Muscle layer of colon (tissue), 2 donors: ENCODE measurements at regions not wholly inside any gene's neighbourhood (a gene's known extent, or its start where the extent isn't known, plus 50 kb on each side); places are given as distances from the start of the nearest gene placed in this dataset.

Experiments used
- H3K27ac ChIP-seq: one replicate; pipeline ENCODE4 v1.7.0; 2013; ENCODE audit warnings: low read depth, mild to moderate bottlenecking, low read length, moderate library complexity
- H3K27me3 ChIP-seq, 2 donors: one replicate each; pipeline ENCODE4 v1.7.0; 2013; ENCODE audit warnings: low read length in 2 of 2, mild to moderate bottlenecking in 2 of 2; ENCODE audit not compliant: insufficient read depth in 2 of 2, control insufficient read depth in 1 of 2
- H3K36me3 ChIP-seq: one replicate; pipeline ENCODE4 v1.7.0; 2013; ENCODE audit warnings: mild to moderate bottlenecking, low read length; ENCODE audit not compliant: insufficient read depth
- H3K4me1 ChIP-seq: one replicate; pipeline ENCODE4 v1.7.0; 2013; ENCODE audit warnings: mild to moderate bottlenecking, low read length; ENCODE audit not compliant: insufficient read depth
- H3K4me3 ChIP-seq, 2 donors: one replicate each; pipeline ENCODE4 v1.7.0; 2013; ENCODE audit warnings: low read length in 2 of 2, low read depth in 1 of 2, mild to moderate bottlenecking in 1 of 2, moderate library complexity in 1 of 2
- H3K9ac ChIP-seq: one replicate; pipeline ENCODE4 v1.7.0; 2013; ENCODE audit warnings: low read length
- H3K9me3 ChIP-seq: one replicate; pipeline ENCODE4 v1.7.0; 2013; ENCODE audit warnings: mild to moderate bottlenecking, low read length
- donor health status: abdominal sarcoma.
- donor health status: Adenocarcinoma of cecum.

DNA sequence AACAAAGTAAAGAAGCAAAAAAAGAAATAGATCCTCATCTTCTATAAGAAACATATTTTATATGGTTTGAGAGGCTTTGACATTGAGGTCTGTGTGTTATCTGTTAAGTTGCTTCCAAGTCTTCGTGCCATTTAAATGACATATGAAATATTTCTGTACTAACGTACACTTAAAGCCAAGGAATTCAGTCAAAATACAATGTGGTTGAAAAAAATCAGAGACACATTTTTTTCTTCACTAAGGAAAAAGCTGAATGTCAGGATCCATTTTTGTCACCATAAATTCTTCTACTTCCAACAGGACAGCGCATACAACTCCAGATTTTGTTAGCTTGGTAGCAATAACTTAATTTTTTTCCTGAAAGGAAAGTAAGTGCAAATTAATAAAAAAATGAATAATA, 168.5 kb downstream of the FAT4 start:
- H3K9ac ChIP-seq, result no peak overlapping the region
- H3K4me3 ChIP-seq, result no peak overlapping the region
- no peak overlapping the region for H3K27ac ChIP-seq
- peaks cover 24% of the 10 kb centered on the region for H3K36me3 ChIP-seq
- H3K9me3 ChIP-seq, result no peaks in the 10 kb centered on the region
- no peaks in the 10 kb centered on the region for H3K27me3 ChIP-seq
- H3K4me1 ChIP-seq, result no peaks in the 10 kb centered on the region

- Histone ChIP-seq H3K4me3 (no peak overlapping the region), H3K9me3 (no peaks in the 10 kb centered on the region), H3K27ac (no peak overlapping the region), H3K9ac (no peak overlapping the region), H3K27me3 (no peaks in the 10 kb centered on the region), H3K36me3 (peaks cover 22% of the 10 kb centered on the region), H3K4me1 (no peaks in the 10 kb centered on the region)
Observed at GRCh38 chr4:125484912-125485311, 170.2 kb downstream of the FAT4 start.

DNA sequence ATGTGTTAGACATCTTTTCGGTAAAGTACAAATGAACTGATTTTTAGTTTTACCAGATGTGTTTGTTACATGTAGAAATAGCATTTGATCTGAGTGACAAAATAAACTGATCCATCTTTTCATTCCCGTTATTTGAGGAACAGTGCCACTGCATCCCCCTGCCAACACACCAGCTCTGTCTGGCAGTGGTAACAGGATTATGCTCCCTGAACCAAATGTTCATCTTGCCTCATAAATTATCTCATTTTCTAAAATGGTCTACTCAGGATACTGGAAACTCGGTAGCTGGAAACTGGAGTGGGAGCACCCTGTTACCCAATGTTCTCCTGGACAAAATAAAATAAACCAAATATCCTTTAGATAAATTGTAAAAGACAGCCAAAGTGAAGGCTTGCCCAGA, 171.6 kb downstream of the FAT4 start:
- Histone ChIP-seq H3K27ac (no peak overlapping the region), H3K4me1 (no peaks in the 10 kb centered on the region), H3K9me3 (no peaks in the 10 kb centered on the region), H3K4me3 (no peak overlapping the region), H3K9ac (no peak overlapping the region), H3K27me3 (no peaks in the 10 kb centered on the region), H3K36me3 (peaks cover 31% of the 10 kb centered on the region)

GRCh38 chr4:125489952-125490690, 175.4 kb downstream of the FAT4 start:
- H3K9me3 ChIP-seq, result no peaks in the 10 kb centered on the region
- peaks cover 17% of the 10 kb centered on the region for H3K36me3 ChIP-seq
- H3K9ac ChIP-seq, result no peak overlapping the region
- H3K27me3 ChIP-seq, result no peaks in the 10 kb centered on the region
- H3K4me1 ChIP-seq, result no peaks in the 10 kb centered on the region
- H3K4me3 ChIP-seq, result no peak overlapping the region
- no peak overlapping the region for H3K27ac ChIP-seq

GRCh38 chr4:125492957-125493356, 178.2 kb downstream of the FAT4 start:
- no peak overlapping the region for H3K9ac ChIP-seq
- H3K27me3 ChIP-seq, result no peaks in the 10 kb centered on the region
- H3K27ac ChIP-seq, result no peak overlapping the region
- H3K4me3 ChIP-seq, result no peak overlapping the region
- peaks cover 13% of the 10 kb centered on the region for H3K36me3 ChIP-seq
- no peaks in the 10 kb centered on the region for H3K9me3 ChIP-seq
- no peaks in the 10 kb centered on the region for H3K4me1 ChIP-seq

DNA sequence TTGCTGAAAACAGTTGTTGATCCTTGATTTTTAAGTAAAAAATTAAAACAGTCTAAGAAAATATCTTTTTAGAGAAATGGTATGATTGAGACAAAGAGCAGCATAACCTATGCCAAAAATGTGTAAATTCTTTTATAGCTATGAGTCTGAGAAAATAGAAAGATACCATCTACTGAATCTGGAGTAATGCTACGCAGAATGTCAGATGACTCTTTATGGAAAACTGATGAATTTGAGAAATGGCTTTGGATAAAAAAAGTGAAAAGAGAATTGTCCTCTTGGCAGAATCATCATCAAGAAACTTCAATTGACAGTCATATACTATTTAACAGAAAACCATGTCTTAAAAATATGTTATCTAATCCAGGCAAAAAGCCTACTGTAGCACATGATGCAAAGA, 183.1 kb downstream of the FAT4 start:
- Histone ChIP-seq H3K9ac (no peak overlapping the region), H3K4me3 (no peak overlapping the region), H3K36me3 (no peaks in the 10 kb centered on the region), H3K4me1 (no peaks in the 10 kb centered on the region), H3K27me3 (no peaks in the 10 kb centered on the region), H3K27ac (no peak overlapping the region), H3K9me3 (no peaks in the 10 kb centered on the region)

GRCh38 chr4:125498981-125499380, 184.2 kb downstream of the FAT4 start:
- H3K27ac ChIP-seq, result no peak overlapping the region
- no peak overlapping the region for H3K9ac ChIP-seq
- no peak overlapping the region for H3K4me3 ChIP-seq
- no peaks in the 10 kb centered on the region for H3K27me3 ChIP-seq
- H3K4me1 ChIP-seq, result no peaks in the 10 kb centered on the region
- H3K36me3 ChIP-seq, result no peaks in the 10 kb centered on the region
- no peaks in the 10 kb centered on the region for H3K9me3 ChIP-seq

- Histone ChIP-seq H3K9ac (no peak overlapping the region), H3K27me3 (no peaks in the 10 kb centered on the region), H3K9me3 (no peaks in the 10 kb centered on the region), H3K4me1 (no peaks in the 10 kb centered on the region), H3K36me3 (no peaks in the 10 kb centered on the region), H3K4me3 (no peak overlapping the region), H3K27ac (no peak overlapping the region)
Observed at GRCh38 chr4:125501090-125501489, 186.3 kb downstream of the FAT4 start.

DNA sequence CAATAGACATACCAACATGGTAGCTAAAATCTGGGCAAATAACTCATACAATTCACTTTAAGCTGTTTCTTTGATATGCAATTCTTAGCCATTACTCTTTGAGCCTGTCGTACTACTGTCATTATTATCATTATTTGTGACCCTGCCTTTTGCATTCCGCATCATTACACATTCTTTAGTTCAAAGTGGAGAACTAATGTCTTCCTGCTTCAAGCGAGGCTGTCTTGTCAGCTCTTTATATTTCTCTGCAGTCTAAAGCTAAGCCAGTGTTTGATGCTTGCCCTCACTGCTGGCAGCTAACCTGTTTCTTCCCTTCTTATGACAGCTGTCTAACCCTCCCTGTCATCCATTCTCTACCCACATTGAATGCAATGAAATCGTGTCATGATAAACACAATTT, 186.8 kb downstream of the FAT4 start:
- H3K27me3 ChIP-seq, result no peaks in the 10 kb centered on the region
- H3K9ac ChIP-seq, result no peak overlapping the region
- H3K27ac ChIP-seq, result no peak overlapping the region
- H3K9me3 ChIP-seq, result no peaks in the 10 kb centered on the region
- H3K4me3 ChIP-seq, result no peak overlapping the region
- H3K4me1 ChIP-seq, result no peaks in the 10 kb centered on the region
- no peaks in the 10 kb centered on the region for H3K36me3 ChIP-seq

GRCh38 chr4:125505621-125506020, 190.9 kb downstream of the FAT4 start:
- Histone ChIP-seq H3K4me1 (no peaks in the 10 kb centered on the region), H3K36me3 (no peaks in the 10 kb centered on the region), H3K27ac (no peak overlapping the region), H3K9ac (no peak overlapping the region), H3K4me3 (no peak overlapping the region), H3K27me3 (no peaks in the 10 kb centered on the region), H3K9me3 (no peaks in the 10 kb centered on the region)

- Histone ChIP-seq H3K27me3 (no peaks in the 10 kb centered on the region), H3K9ac (no peak overlapping the region), H3K4me3 (no peak overlapping the region), H3K9me3 (no peaks in the 10 kb centered on the region), H3K36me3 (no peaks in the 10 kb centered on the region), H3K27ac (no peak overlapping the region), H3K4me1 (no peaks in the 10 kb centered on the region)
Observed at GRCh38 chr4:125507141-125507540, 192.4 kb downstream of the FAT4 start.

DNA sequence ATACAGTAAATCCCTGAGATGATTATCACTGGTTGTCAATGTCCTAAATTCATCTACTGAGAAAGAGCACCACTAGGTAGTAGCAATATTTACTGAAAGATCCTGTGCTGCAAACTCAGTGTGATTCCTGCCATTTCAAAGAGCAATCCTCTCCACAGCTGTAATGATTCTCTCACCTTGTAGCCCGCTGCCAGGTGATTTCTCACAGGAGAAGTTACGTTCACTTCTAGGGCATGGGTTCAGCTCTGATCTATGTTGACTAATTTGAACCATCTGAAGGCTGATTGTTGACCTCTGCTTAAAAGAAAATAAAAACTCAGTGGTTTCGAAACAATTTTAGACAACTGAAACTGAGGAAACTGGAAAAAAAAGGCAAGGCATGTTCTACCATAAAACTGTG, 197.0 kb downstream of the FAT4 start:
- Histone ChIP-seq H3K4me1 (no peaks in the 10 kb centered on the region), H3K4me3 (no peak overlapping the region), H3K9ac (no peak overlapping the region), H3K27me3 (no peaks in the 10 kb centered on the region), H3K36me3 (no peaks in the 10 kb centered on the region), H3K9me3 (no peaks in the 10 kb centered on the region), H3K27ac (no peak overlapping the region)
